Esophagus muscularis mucosa (tissue), 3 donors: ENCODE measurements at regions not wholly inside any gene's neighbourhood (a gene's known extent, or its start where the extent isn't known, plus 50 kb on each side); places are given as distances from the start of the nearest gene placed in this dataset.
"Not testable (repeated sequence)": the region's sequence is repeated elsewhere in the genome, so short reads cannot be mapped to it uniquely, and the experiment has no call there.

ENCODE experiments used
- CTCF ChIP-seq, 3 experiments: fragments of 200-600 bp in 2 of 3; fragments of 450-650 bp in 1 of 3; sonication (generic) in 2 of 3; IDR thresholded peaks; one replicate each; pipeline ENCODE4 v1.5.1; 2017 to 2019; ENCODE audit warnings: antibody characterized with exemption in 3 of 3, mild to moderate bottlenecking in 2 of 3, moderate library complexity in 1 of 3
- EP300 ChIP-seq: sonication (generic); formaldehyde crosslinking; IDR thresholded peaks from one replicate; pipeline ENCODE4 v1.6.1; 2017; ENCODE audit warnings: antibody characterized with exemption

- not testable (repeated sequence) for TF ChIP-seq CTCF (IDR thresholded peaks at IDR 0.05); EP300
Measured at GRCh38 chr4:49578899-49579298, 592.8 kb downstream of the CWH43 start.
